HG02759 (cell line): ENCODE measurements at regions not wholly inside any gene's neighbourhood (a gene's known extent, or its start where the extent isn't known, plus 50 kb on each side); places are given as distances from the start of the nearest gene placed in this dataset.

Experiments
- ATAC-seq: cut with Tn5 transposase; IDR thresholded peaks from one replicate; pipeline ENCODE4 v1.9.1; 2021; ENCODE audit warnings: mild to moderate bottlenecking, moderate library complexity; ENCODE audit not compliant: unreplicated experiment

GRCh38 chr1:80282536-80282935, 1276.0 kb upstream of the ADGRL4 start:
- ATAC-seq: no peak

GRCh38 chr1:80278936-80279335, 1272.4 kb upstream of the ADGRL4 start:
- no peak for ATAC-seq

- no peak for ATAC-seq
Observed at GRCh38 chr1:80274256-80274655, 1267.7 kb upstream of the ADGRL4 start.

- ATAC-seq: no peak
Observed at GRCh38 chr1:80272495-80272894, 1266.0 kb upstream of the ADGRL4 start.

GRCh38 chr1:80258659-80259058, 1252.1 kb upstream of the ADGRL4 start:
- no peak for ATAC-seq

- ATAC-seq: no peak
Observed at GRCh38 chr1:80251591-80251990, 1245.1 kb upstream of the ADGRL4 start.

- ATAC-seq: no peak
Observed at GRCh38 chr1:80251171-80251570, 1244.6 kb upstream of the ADGRL4 start.

GRCh38 chr1:80250573-80251168, 1244.1 kb upstream of the ADGRL4 start:
- no peak for ATAC-seq

- no peak for ATAC-seq
Observed at GRCh38 chr1:80249699-80250098, 1243.2 kb upstream of the ADGRL4 start.

- ATAC-seq: no peak
Observed at GRCh38 chr1:80248886-80249285, 1242.4 kb upstream of the ADGRL4 start.

GRCh38 chr1:80245813-80246212, 1239.3 kb upstream of the ADGRL4 start:
- ATAC-seq: no peak

GRCh38 chr1:80244372-80244771, 1237.8 kb upstream of the ADGRL4 start:
- no peak for ATAC-seq

GRCh38 chr1:80241566-80241965, 1235.0 kb upstream of the ADGRL4 start:
- ATAC-seq: no peak

- ATAC-seq: no peak
Observed at GRCh38 chr1:80225510-80225909, 1219.0 kb upstream of the ADGRL4 start.

- no peak for ATAC-seq
Observed at GRCh38 chr1:80221319-80221718, 1214.8 kb upstream of the ADGRL4 start.

- ATAC-seq: peak; percentile 84
Observed at GRCh38 chr1:80218112-80218511, 1211.6 kb upstream of the ADGRL4 start.

GRCh38 chr1:80217377-80217986, 1211.0 kb upstream of the ADGRL4 start:
- ATAC-seq: no peak

GRCh38 chr1:80214888-80215540, 1208.5 kb upstream of the ADGRL4 start:
- ATAC-seq: no peak

GRCh38 chr1:80212948-80213347, 1206.4 kb upstream of the ADGRL4 start:
- no peak for ATAC-seq

GRCh38 chr1:80211691-80212380, 1205.3 kb upstream of the ADGRL4 start:
- no peak for ATAC-seq

- ATAC-seq: no peak
Observed at GRCh38 chr1:80202118-80202517, 1195.6 kb upstream of the ADGRL4 start.

- ATAC-seq: no peak
Observed at GRCh38 chr1:80194221-80194620, 1187.7 kb upstream of the ADGRL4 start.
